ENCODE measurements at regions not wholly inside any gene's neighbourhood (a gene's known extent, or its start where the extent isn't known, plus 50 kb on each side); places are given as distances from the start of the nearest gene placed in this dataset.

GRCh38 chr13:39149896-39150295 is 111.6 kb downstream of the NHLRC3 start:
- no peak overlapping the region for H3K27ac Mint-ChIP-seq (ENCODE audit: unreplicated experiment)
- H3K4me3 ChIP-seq (ENCODE audit: low read depth, low read length): no peak overlapping the region
- no peaks in the 10 kb centered on the region for H3K36me3 ChIP-seq (ENCODE audit: control insufficient read depth, insufficient read depth, low read length)
- H3K36me3 Mint-ChIP-seq (ENCODE audit: insufficient read depth, unreplicated experiment): no peaks in the 10 kb centered on the region
- no peak overlapping the region for H3K4me3 Mint-ChIP-seq (ENCODE audit: unreplicated experiment)
- intact Hi-C loops (cut with micrococcal nuclease; ENCODE audit: unreplicated experiment): loop anchor here (5.0 kb wide), 1 partner anchor 452 kb away; the partner anchor contains the start of gene LHFPL6
- no peak for TF ChIP-seq CTCF (IDR thresholded peaks at IDR 0.05; ENCODE audit: insufficient read depth in 1 of 2, low read depth in 1 of 2, low read length in 1 of 2, severe bottlenecking in 1 of 2, unreplicated experiment in 1 of 2)
- peaks cover 3% of the 10 kb centered on the region; the same call in 1 of the 2 replicates for H3K9me3 ChIP-seq
- no peaks in the 10 kb centered on the region for H3K9me3 Mint-ChIP-seq (ENCODE audit: unreplicated experiment)
- no TSS peak for BruUV-seq (replicated peaks)
- no peaks in the 10 kb centered on the region for H3K4me1 Mint-ChIP-seq (ENCODE audit: low read depth, unreplicated experiment)
- POLR2A ChIA-PET: no interaction called here
- DNase-seq: no peak
- H3K4me1 ChIP-seq: no peaks in the 10 kb centered on the region
- H3K27me3 Mint-ChIP-seq (ENCODE audit: insufficient read depth, unreplicated experiment): peaks cover 17% of the 10 kb centered on the region
- CTCF ChIA-PET: no interaction called here
- no peaks in the 10 kb centered on the region for H3K27me3 ChIP-seq (replicated peaks; ENCODE audit: control insufficient read depth, insufficient read depth, low read length)

- ChIA-PET CTCF (no interaction called here), POLR2A (no interaction called here)
- H3K27me3 ChIP-seq (replicated peaks; ENCODE audit: control insufficient read depth, insufficient read depth, low read length): no peaks in the 10 kb centered on the region
- no peak for DNase-seq
- Mint-ChIP-seq H3K4me3 (ENCODE audit: unreplicated experiment) (no peak overlapping the region), H3K4me1 (ENCODE audit: low read depth, unreplicated experiment) (no peaks in the 10 kb centered on the region), H3K27me3 (ENCODE audit: insufficient read depth, unreplicated experiment) (peaks cover 25% of the 10 kb centered on the region), H3K27ac (ENCODE audit: unreplicated experiment) (no peak overlapping the region), H3K9me3 (ENCODE audit: unreplicated experiment) (no peaks in the 10 kb centered on the region), H3K36me3 (ENCODE audit: insufficient read depth, unreplicated experiment) (no peaks in the 10 kb centered on the region)
- no peaks in the 10 kb centered on the region; the same call in 1 of the 2 replicates for H3K9me3 ChIP-seq
- BruUV-seq (replicated peaks): no TSS peak
- intact Hi-C loops (cut with micrococcal nuclease; ENCODE audit: unreplicated experiment): no loop called here
- H3K36me3 ChIP-seq (ENCODE audit: control insufficient read depth, insufficient read depth, low read length): no peaks in the 10 kb centered on the region
- no peak for TF ChIP-seq CTCF (IDR thresholded peaks at IDR 0.05; ENCODE audit: insufficient read depth in 1 of 2, low read depth in 1 of 2, low read length in 1 of 2, severe bottlenecking in 1 of 2, unreplicated experiment in 1 of 2)
- H3K4me1 ChIP-seq: no peaks in the 10 kb centered on the region
- no peak overlapping the region for H3K4me3 ChIP-seq (ENCODE audit: low read depth, low read length)
Measured at GRCh38 chr13:39154041-39154440, 115.8 kb downstream of the NHLRC3 start.

GRCh38 chr13:39159393-39159792 is 121.1 kb downstream of the NHLRC3 start:
- no peaks in the 10 kb centered on the region for H3K9me3 ChIP-seq
- H3K36me3 Mint-ChIP-seq (ENCODE audit: insufficient read depth, unreplicated experiment): no peaks in the 10 kb centered on the region
- TF ChIP-seq CTCF (IDR thresholded peaks at IDR 0.05; ENCODE audit: insufficient read depth in 1 of 2, low read depth in 1 of 2, low read length in 1 of 2, severe bottlenecking in 1 of 2, unreplicated experiment in 1 of 2): no peak
- ChIA-PET CTCF (no interaction called here), POLR2A (no interaction called here)
- H3K4me1 Mint-ChIP-seq (ENCODE audit: low read depth, unreplicated experiment): no peaks in the 10 kb centered on the region
- peaks cover 22% of the 10 kb centered on the region for H3K27me3 Mint-ChIP-seq (ENCODE audit: insufficient read depth, unreplicated experiment)
- H3K4me1 ChIP-seq: no peaks in the 10 kb centered on the region
- no peak for DNase-seq
- intact Hi-C loops (cut with micrococcal nuclease; ENCODE audit: unreplicated experiment): no loop called here
- H3K27ac Mint-ChIP-seq (ENCODE audit: unreplicated experiment): no peak overlapping the region
- no peak overlapping the region for H3K4me3 ChIP-seq (ENCODE audit: low read depth, low read length)
- H3K4me3 Mint-ChIP-seq (ENCODE audit: unreplicated experiment): no peak overlapping the region
- BruUV-seq (replicated peaks): no TSS peak
- no peaks in the 10 kb centered on the region for H3K27me3 ChIP-seq (replicated peaks; ENCODE audit: control insufficient read depth, insufficient read depth, low read length)
- H3K36me3 ChIP-seq (ENCODE audit: control insufficient read depth, insufficient read depth, low read length): no peaks in the 10 kb centered on the region
- no peaks in the 10 kb centered on the region for H3K9me3 Mint-ChIP-seq (ENCODE audit: unreplicated experiment)

Measured in Caco-2 (cell line).